Esophagus muscularis mucosa (tissue), 3 donors: ENCODE measurements at regions not wholly inside any gene's neighbourhood (a gene's known extent, or its start where the extent isn't known, plus 50 kb on each side); places are given as distances from the start of the nearest gene placed in this dataset.

Experiments used
- POLR2A ChIP-seq: fragments of 450-650 bp; IDR thresholded peaks from one replicate; pipeline ENCODE4 v1.6.1; 2017; ENCODE audit warnings: antibody characterized with exemption, moderate library complexity, mild to moderate bottlenecking, low read depth
- TF ChIP-seq, protein P1 (sequence below), 3 experiments: fragments of 200-600 bp in 2 of 3; fragments of 450-650 bp in 1 of 3; sonication (generic) in 2 of 3; IDR thresholded peaks; one replicate each; pipeline ENCODE4 v1.5.1; 2017 to 2019; ENCODE audit warnings: antibody characterized with exemption in 3 of 3, mild to moderate bottlenecking in 2 of 3, moderate library complexity in 1 of 3

DNA sequence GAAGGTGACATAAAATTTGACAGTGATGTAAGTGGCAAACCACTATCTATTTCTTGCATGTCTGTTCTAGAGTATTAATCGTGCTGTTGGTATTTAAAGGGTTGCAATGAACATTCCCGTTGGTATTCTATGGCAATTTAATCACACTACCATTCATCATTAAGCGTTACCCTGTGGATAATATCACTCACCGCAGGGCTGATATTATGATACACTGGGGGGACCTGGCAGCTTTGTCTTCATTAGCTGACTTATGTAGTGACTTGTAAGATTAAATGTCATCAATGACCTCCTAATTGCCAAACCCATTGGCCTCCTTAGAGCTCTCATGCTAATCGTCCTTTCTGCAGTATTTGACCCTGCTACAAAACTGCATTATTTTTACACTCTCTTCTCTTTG lies 624.5 kb upstream of the VSTM2A start:
- TF ChIP-seq, protein P1, sequence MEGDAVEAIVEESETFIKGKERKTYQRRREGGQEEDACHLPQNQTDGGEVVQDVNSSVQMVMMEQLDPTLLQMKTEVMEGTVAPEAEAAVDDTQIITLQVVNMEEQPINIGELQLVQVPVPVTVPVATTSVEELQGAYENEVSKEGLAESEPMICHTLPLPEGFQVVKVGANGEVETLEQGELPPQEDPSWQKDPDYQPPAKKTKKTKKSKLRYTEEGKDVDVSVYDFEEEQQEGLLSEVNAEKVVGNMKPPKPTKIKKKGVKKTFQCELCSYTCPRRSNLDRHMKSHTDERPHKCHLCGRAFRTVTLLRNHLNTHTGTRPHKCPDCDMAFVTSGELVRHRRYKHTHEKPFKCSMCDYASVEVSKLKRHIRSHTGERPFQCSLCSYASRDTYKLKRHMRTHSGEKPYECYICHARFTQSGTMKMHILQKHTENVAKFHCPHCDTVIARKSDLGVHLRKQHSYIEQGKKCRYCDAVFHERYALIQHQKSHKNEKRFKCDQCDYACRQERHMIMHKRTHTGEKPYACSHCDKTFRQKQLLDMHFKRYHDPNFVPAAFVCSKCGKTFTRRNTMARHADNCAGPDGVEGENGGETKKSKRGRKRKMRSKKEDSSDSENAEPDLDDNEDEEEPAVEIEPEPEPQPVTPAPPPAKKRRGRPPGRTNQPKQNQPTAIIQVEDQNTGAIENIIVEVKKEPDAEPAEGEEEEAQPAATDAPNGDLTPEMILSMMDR (IDR thresholded peaks at IDR 0.05) = no peak
- TF ChIP-seq POLR2A = no peak
